PFSK-1 (cell line): ENCODE measurements at regions not wholly inside any gene's neighbourhood (a gene's known extent, or its start where the extent isn't known, plus 50 kb on each side); places are given as distances from the start of the nearest gene placed in this dataset.
A peak's percentile ranks its signal among the peaks of the same experiment; 100 is the strongest.

Experiments used
- FOXP2 ChIP-seq: optimal IDR thresholded peaks from 2 replicates; pipeline ENCODE3; 2011; ENCODE audit warnings: borderline replicate concordance, control low read depth, inconsistent platforms; ENCODE audit not compliant: insufficient read depth; ENCODE audit errors: extremely low read length, extremely low read depth
- POLR2AphosphoS5 ChIP-seq: IDR thresholded peaks from 2 replicates; pipeline ENCODE4 v1.6.1; 2012; ENCODE audit warnings: low read depth, mild to moderate bottlenecking, control low read depth, low read length, moderate library complexity
- SIN3A ChIP-seq: IDR thresholded peaks from 2 replicates; pipeline ENCODE4 v1.6.1; 2012; ENCODE audit warnings: mild to moderate bottlenecking, low read length, moderate library complexity, borderline replicate concordance; ENCODE audit not compliant: insufficient read depth
- TAF1 ChIP-seq: IDR thresholded peaks from 2 replicates; pipeline ENCODE4 v1.6.1; 2012; ENCODE audit warnings: low read length, control low read depth, borderline replicate concordance; ENCODE audit not compliant: insufficient read depth
- TF ChIP-seq, protein P1 (sequence below), 2 experiments: IDR thresholded peaks; 2 replicates each; pipeline versions ENCODE4 v1.6.1 to v1.8.0; 2011 to 2012; ENCODE audit warnings: low read depth in 2 of 2, low read length in 2 of 2, control low read depth in 1 of 2, inconsistent platforms in 1 of 2, mild to moderate bottlenecking in 1 of 2, moderate library complexity in 1 of 2; ENCODE audit not compliant: insufficient read depth in 1 of 2

DNA sequence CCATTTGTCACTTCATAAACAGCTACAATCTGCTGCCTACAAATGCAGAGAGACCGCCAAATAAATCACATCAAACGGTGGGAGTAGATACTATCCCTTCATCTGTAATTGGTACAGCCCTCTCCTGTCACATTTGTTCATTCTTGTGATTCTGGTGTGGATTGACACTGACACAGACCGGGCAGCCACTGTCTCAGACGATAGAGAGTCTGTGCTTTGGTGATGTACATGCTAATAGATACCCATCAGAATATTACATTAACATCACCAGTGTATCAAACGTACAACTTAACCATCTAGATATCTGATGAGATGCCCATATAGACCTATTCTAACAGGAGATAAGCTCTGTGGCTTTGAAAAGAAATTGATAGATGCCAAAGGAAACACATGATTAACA is 419.7 kb upstream of the ZEB2 start:
- TF ChIP-seq POLR2AphosphoS5, result no peak
- no peak for TF ChIP-seq TAF1
- TF ChIP-seq FOXP2, result no peak
- no peak for TF ChIP-seq SIN3A
- TF ChIP-seq, protein P1, sequence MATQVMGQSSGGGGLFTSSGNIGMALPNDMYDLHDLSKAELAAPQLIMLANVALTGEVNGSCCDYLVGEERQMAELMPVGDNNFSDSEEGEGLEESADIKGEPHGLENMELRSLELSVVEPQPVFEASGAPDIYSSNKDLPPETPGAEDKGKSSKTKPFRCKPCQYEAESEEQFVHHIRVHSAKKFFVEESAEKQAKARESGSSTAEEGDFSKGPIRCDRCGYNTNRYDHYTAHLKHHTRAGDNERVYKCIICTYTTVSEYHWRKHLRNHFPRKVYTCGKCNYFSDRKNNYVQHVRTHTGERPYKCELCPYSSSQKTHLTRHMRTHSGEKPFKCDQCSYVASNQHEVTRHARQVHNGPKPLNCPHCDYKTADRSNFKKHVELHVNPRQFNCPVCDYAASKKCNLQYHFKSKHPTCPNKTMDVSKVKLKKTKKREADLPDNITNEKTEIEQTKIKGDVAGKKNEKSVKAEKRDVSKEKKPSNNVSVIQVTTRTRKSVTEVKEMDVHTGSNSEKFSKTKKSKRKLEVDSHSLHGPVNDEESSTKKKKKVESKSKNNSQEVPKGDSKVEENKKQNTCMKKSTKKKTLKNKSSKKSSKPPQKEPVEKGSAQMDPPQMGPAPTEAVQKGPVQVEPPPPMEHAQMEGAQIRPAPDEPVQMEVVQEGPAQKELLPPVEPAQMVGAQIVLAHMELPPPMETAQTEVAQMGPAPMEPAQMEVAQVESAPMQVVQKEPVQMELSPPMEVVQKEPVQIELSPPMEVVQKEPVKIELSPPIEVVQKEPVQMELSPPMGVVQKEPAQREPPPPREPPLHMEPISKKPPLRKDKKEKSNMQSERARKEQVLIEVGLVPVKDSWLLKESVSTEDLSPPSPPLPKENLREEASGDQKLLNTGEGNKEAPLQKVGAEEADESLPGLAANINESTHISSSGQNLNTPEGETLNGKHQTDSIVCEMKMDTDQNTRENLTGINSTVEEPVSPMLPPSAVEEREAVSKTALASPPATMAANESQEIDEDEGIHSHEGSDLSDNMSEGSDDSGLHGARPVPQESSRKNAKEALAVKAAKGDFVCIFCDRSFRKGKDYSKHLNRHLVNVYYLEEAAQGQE (IDR thresholded peaks at IDR 0.05; ENCODE audit: insufficient read depth in 1 of 2, low read depth in 2 of 2, low read length in 2 of 2), result no peak

DNA sequence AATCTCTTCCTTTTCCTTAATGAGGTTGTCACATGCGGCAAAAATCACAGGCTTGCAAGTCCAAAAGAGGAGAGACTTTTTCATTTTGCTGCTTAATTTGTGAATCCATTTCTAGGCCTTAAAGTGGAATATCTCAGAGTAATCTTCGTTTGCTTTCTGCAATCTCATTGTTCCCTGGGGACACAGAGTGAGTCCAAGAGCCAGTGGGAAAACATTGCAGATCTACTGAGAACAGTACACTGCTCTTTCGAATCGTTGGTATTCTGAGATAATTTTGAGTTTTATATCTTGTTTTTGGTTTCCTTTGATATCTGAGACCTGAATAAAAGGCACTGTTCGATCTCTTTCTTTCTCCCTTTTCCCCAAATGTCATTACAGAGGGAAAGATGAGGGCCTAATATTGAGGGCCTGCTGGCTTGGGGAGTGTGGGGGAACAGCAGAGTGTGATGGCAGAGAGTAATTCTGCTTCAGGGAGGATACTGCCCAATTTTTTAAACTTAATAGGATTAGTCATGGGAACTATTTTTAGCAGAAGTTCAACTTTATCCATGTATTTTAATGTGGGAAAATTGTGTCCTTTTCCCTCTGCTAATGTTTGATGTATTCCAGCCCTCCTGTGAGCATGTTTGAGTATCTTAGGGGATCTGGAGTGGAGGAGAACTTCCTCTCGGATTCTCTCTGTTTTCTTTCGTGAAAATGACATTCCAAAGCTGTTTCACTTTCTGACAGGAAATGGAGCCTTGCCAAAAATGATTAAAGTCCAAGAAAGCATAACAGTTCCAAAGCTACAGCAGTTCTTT is 418.2 kb upstream of the ZEB2 start:
- no peak for TF ChIP-seq FOXP2
- TF ChIP-seq POLR2AphosphoS5, result 0 out of 2 replicates have a peak, but pooled peaks have one; percentile 27
- peak; percentile 48; the same call in 1 of the 2 replicates for TF ChIP-seq TAF1
- TF ChIP-seq, protein P1 (IDR thresholded peaks at IDR 0.05; ENCODE audit: insufficient read depth in 1 of 2, low read depth in 2 of 2, low read length in 2 of 2), result peak in 1 of 2 experiments; percentile 67; a peak in 1 of 4 replicates
- TF ChIP-seq SIN3A, result peak; percentile 34; the same call in 1 of the 2 replicates

DNA sequence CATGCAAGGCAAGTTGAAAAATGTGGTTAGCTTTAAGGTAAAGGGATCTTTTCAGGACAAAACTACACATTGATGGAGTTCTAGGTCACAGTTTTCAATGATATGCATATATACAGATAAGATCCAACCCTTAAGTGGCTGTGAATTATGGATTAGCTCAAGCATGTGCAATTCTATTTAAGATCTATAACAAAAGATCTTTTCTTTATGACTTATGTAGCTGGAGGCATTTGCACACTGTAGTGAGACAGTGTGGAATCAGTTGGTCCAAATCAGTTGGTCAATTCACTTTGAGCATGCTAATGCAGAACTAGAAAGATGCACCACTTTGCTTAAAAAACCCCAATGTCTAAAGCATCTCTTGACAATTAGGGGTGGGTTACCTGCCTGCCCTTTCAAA is 417.1 kb upstream of the ZEB2 start:
- TF ChIP-seq FOXP2, result no peak
- TF ChIP-seq SIN3A, result no peak
- TF ChIP-seq, protein P1 (IDR thresholded peaks at IDR 0.05; ENCODE audit: insufficient read depth in 1 of 2, low read depth in 2 of 2, low read length in 2 of 2), result no peak
- TF ChIP-seq TAF1, result no peak
- TF ChIP-seq POLR2AphosphoS5, result no peak

DNA sequence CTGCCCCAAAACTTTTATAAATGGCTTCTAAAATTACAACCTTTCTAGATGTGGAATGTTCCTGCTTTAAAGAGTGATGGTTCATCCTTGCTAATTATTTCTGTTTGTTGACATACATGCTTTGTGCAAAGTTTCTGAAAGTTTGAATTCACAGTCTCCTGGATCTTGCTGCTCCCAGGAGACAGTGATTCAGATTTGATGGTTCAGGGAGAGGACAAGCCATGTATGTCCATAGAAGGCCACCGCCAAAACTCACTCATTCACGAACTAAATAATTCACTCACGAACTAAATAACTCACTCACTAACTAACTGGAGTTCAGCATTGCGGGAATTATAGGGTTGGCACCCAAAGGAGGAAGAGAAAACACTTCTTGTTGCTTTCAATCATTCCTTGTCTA is 416.5 kb upstream of the ZEB2 start:
- TF ChIP-seq POLR2AphosphoS5 (no peak), FOXP2 (no peak), SIN3A (no peak), TAF1 (no peak)
- TF ChIP-seq, protein P1 (IDR thresholded peaks at IDR 0.05; ENCODE audit: insufficient read depth in 1 of 2, low read depth in 2 of 2, low read length in 2 of 2), result no peak
